Osteoblast (primary cell): ENCODE measurements at regions not wholly inside any gene's neighbourhood (a gene's known extent, or its start where the extent isn't known, plus 50 kb on each side); places are given as distances from the start of the nearest gene placed in this dataset.

ENCODE experiments used
- DNase-seq: peaks from one replicate; pipeline ENCODE4 v3.0.0; 2011; ENCODE audit warnings: low spot score, mixed read lengths; ENCODE audit not compliant: insufficient read length; ENCODE audit errors: missing footprints
- H2AFZ ChIP-seq: 2 replicates; pipeline ENCODE4 v1.6.0; 2011; ENCODE audit warnings: mild to moderate bottlenecking, low read length
- H3K27ac ChIP-seq: 2 replicates; pipeline ENCODE4 v1.5.1; 2011; ENCODE audit warnings: mild to moderate bottlenecking, low read depth, low read length, moderate library complexity
- H3K27me3 ChIP-seq: 2 replicates; pipeline ENCODE4 v1.6.0; 2012; ENCODE audit warnings: mild to moderate bottlenecking, control low read depth, inconsistent platforms, low read length, moderate library complexity; ENCODE audit not compliant: insufficient read depth
- H3K36me3 ChIP-seq: 2 replicates; pipeline ENCODE4 v1.5.1; 2011; ENCODE audit warnings: mild to moderate bottlenecking, low read length, control low read depth, moderate library complexity; ENCODE audit not compliant: insufficient read depth
- H3K4me1 ChIP-seq: 2 replicates; pipeline ENCODE4 v1.5.1; 2011; ENCODE audit warnings: mild to moderate bottlenecking, low read length, control low read depth, moderate library complexity; ENCODE audit not compliant: insufficient read depth
- H3K4me2 ChIP-seq: 2 replicates; pipeline ENCODE4 v1.6.0; 2011; ENCODE audit warnings: mild to moderate bottlenecking, low read length; ENCODE audit not compliant: insufficient read depth
- H3K4me3 ChIP-seq: fragments of 200-600 bp; sonication (generic); 3 replicates; pipeline ENCODE4 v1.5.1; 2012; ENCODE audit warnings: mild to moderate bottlenecking, low read length, inconsistent platforms; ENCODE audit not compliant: insufficient read depth
- H3K79me2 ChIP-seq: 2 replicates; pipeline ENCODE4 v1.6.0; 2012; ENCODE audit warnings: mild to moderate bottlenecking, low read length, control low read depth, inconsistent platforms; ENCODE audit not compliant: insufficient read depth
- H3K9me3 ChIP-seq: 2 replicates; pipeline ENCODE4 v1.5.1; 2011; ENCODE audit warnings: low read depth, low read length, control low read depth
- H4K20me1 ChIP-seq: 2 replicates; pipeline ENCODE4 v1.6.0; 2012; ENCODE audit warnings: mild to moderate bottlenecking, low read length, control low read depth; ENCODE audit not compliant: insufficient read depth
- CTCF ChIP-seq: IDR thresholded peaks from 2 replicates; pipeline ENCODE4 v1.5.1; 2011; ENCODE audit warnings: mild to moderate bottlenecking, low read depth, low read length, moderate library complexity; ENCODE audit errors: extremely low read depth

GRCh38 chr4:80145739-80146138 lies 51.6 kb upstream of the PRDM8 start:
- no peaks in the 10 kb centered on the region for H3K36me3 ChIP-seq
- H3K79me2 ChIP-seq, result no peaks in the 10 kb centered on the region
- no peak for DNase-seq
- no peak for TF ChIP-seq CTCF
- no peaks in the 10 kb centered on the region for H3K27me3 ChIP-seq
- H3K4me3 ChIP-seq, result no peak overlapping the region
- no peaks in the 10 kb centered on the region for H3K9me3 ChIP-seq
- no peaks in the 10 kb centered on the region for H4K20me1 ChIP-seq
- H2AFZ ChIP-seq, result no peak overlapping the region
- H3K4me1 ChIP-seq, result no peaks in the 10 kb centered on the region
- no peak overlapping the region for H3K4me2 ChIP-seq
- H3K27ac ChIP-seq, result no peak overlapping the region

GRCh38 chr4:80144676-80145470 lies 52.4 kb upstream of the PRDM8 start:
- no peaks in the 10 kb centered on the region for H4K20me1 ChIP-seq
- no peak for TF ChIP-seq CTCF
- H3K4me2 ChIP-seq, result no peak overlapping the region
- H3K27me3 ChIP-seq, result no peaks in the 10 kb centered on the region
- H3K36me3 ChIP-seq, result no peaks in the 10 kb centered on the region
- H3K4me3 ChIP-seq, result no peak overlapping the region
- no peak for DNase-seq
- H3K27ac ChIP-seq, result no peak overlapping the region
- H3K4me1 ChIP-seq, result no peaks in the 10 kb centered on the region
- no peaks in the 10 kb centered on the region for H3K9me3 ChIP-seq
- H2AFZ ChIP-seq, result no peak overlapping the region
- H3K79me2 ChIP-seq, result no peaks in the 10 kb centered on the region

GRCh38 chr4:80143307-80143679 lies 54.0 kb upstream of the PRDM8 start:
- Histone ChIP-seq H3K4me3 (no peak overlapping the region), H3K4me2 (no peak overlapping the region), H3K36me3 (no peaks in the 10 kb centered on the region), H4K20me1 (no peaks in the 10 kb centered on the region), H3K27me3 (no peaks in the 10 kb centered on the region), H3K27ac (no peak overlapping the region), H3K9me3 (no peaks in the 10 kb centered on the region), H3K79me2 (no peaks in the 10 kb centered on the region), H2AFZ (no peak overlapping the region), H3K4me1 (peaks cover 11% of the 10 kb centered on the region)
- no peak for TF ChIP-seq CTCF
- no peak for DNase-seq

- Histone ChIP-seq H3K36me3 (no peaks in the 10 kb centered on the region), H4K20me1 (no peaks in the 10 kb centered on the region), H3K27ac (no peak overlapping the region), H2AFZ (no peak overlapping the region), H3K4me3 (no peak overlapping the region), H3K4me1 (peaks cover 15% of the 10 kb centered on the region), H3K27me3 (no peaks in the 10 kb centered on the region), H3K4me2 (no peak overlapping the region), H3K9me3 (no peaks in the 10 kb centered on the region), H3K79me2 (no peaks in the 10 kb centered on the region)
- no peak for TF ChIP-seq CTCF
- DNase-seq, result no peak
Observed at GRCh38 chr4:80142394-80143306, 54.7 kb upstream of the PRDM8 start.
